NCI-H1694 (cell line): ENCODE measurements at regions not wholly inside any gene's neighbourhood (a gene's known extent, or its start where the extent isn't known, plus 50 kb on each side); places are given as distances from the start of the nearest gene placed in this dataset.

ENCODE experiments used
- DNase-seq: peaks from one replicate; lab custom pipeline; 2025; lab: John Stamatoyannopoulos, UW

GRCh38 chr14:98623788-98624415 lies 648.1 kb downstream of the BCL11B start:
- DNase-seq, result no peak

GRCh38 chr14:98633380-98633779 lies 638.6 kb downstream of the BCL11B start:
- DNase-seq, result no peak

GRCh38 chr14:98634043-98634820 lies 637.8 kb downstream of the BCL11B start:
- DNase-seq, result no peak

- DNase-seq, result no peak
Observed at GRCh38 chr14:98638366-98638765, 633.6 kb downstream of the BCL11B start.

GRCh38 chr14:98647754-98648153 lies 624.2 kb downstream of the BCL11B start:
- DNase-seq, result no peak

GRCh38 chr14:98651037-98651436 lies 621.0 kb downstream of the BCL11B start:
- no peak for DNase-seq

- no peak for DNase-seq
Observed at GRCh38 chr14:98665007-98665406, 607.0 kb downstream of the BCL11B start.

- DNase-seq, result no peak
Observed at GRCh38 chr14:98666545-98666944, 605.5 kb downstream of the BCL11B start.

GRCh38 chr14:98682033-98682432 lies 590.0 kb downstream of the BCL11B start:
- DNase-seq, result no peak

GRCh38 chr14:98682726-98683125 lies 589.3 kb downstream of the BCL11B start:
- DNase-seq, result no peak

- no peak for DNase-seq
Observed at GRCh38 chr14:98684468-98684867, 587.5 kb downstream of the BCL11B start.

- DNase-seq, result no peak
Observed at GRCh38 chr14:98685725-98686124, 586.3 kb downstream of the BCL11B start.

GRCh38 chr14:98688446-98688845 lies 583.6 kb downstream of the BCL11B start:
- no peak for DNase-seq

GRCh38 chr14:98689951-98690350 lies 582.0 kb downstream of the BCL11B start:
- no peak for DNase-seq

- no peak for DNase-seq
Observed at GRCh38 chr14:98692832-98693231, 579.2 kb downstream of the BCL11B start.

- DNase-seq, result no peak
Observed at GRCh38 chr14:98694541-98694940, 577.5 kb downstream of the BCL11B start.

GRCh38 chr14:98695809-98696208 lies 576.2 kb downstream of the BCL11B start:
- DNase-seq, result no peak

GRCh38 chr14:98698341-98698740 lies 573.7 kb downstream of the BCL11B start:
- DNase-seq, result no peak

GRCh38 chr14:98700748-98701147 lies 571.2 kb downstream of the BCL11B start:
- DNase-seq, result no peak

GRCh38 chr14:98701377-98701776 lies 570.6 kb downstream of the BCL11B start:
- DNase-seq, result no peak

- no peak for DNase-seq
Observed at GRCh38 chr14:98704441-98704840, 567.6 kb downstream of the BCL11B start.

GRCh38 chr14:98705871-98706300 lies 566.1 kb downstream of the BCL11B start:
- DNase-seq, result no peak

- no peak for DNase-seq
Observed at GRCh38 chr14:98707522-98707921, 564.5 kb downstream of the BCL11B start.

GRCh38 chr14:98708555-98708954 lies 563.4 kb downstream of the BCL11B start:
- no peak for DNase-seq
